GM23338 (cell line): ENCODE measurements at regions not wholly inside any gene's neighbourhood (a gene's known extent, or its start where the extent isn't known, plus 50 kb on each side); places are given as distances from the start of the nearest gene placed in this dataset.

Source experiments
- ATAC-seq: fragments of 200-7000 bp; cut with Tn5 transposase; 3 replicates; pipeline ENCODE4 v1.9.1; 2020
- DNase-seq: peaks from one replicate; pipeline ENCODE4 v3.0.0-alpha.2; 2015; ENCODE audit warnings: low spot score
- H2AFZ ChIP-seq: fragments of 200-600 bp; sonication (generic); 2 replicates; pipeline ENCODE4 v1.8.0; 2016; ENCODE audit warnings: antibody characterized with exemption, mild to moderate bottlenecking, moderate library complexity
- H3F3A ChIP-seq: fragments of 200-600 bp; sonication (generic); replicated peaks from 2 replicates; pipeline ENCODE4 v1.8.0; 2017; ENCODE audit warnings: antibody characterized with exemption, mixed run types, low read depth
- H3K27ac ChIP-seq: fragments of 200-600 bp; sonication (generic); 2 replicates; pipeline ENCODE4 v1.6.1; 2016; ENCODE audit warnings: low read depth
- H3K27me3 ChIP-seq: fragments of 200-600 bp; sonication (generic); 2 replicates; pipeline ENCODE4 v1.8.0; 2016; ENCODE audit warnings: mild to moderate bottlenecking, mixed run types, moderate library complexity; ENCODE audit not compliant: insufficient read depth
- H3K36me3 ChIP-seq: fragments of 200-600 bp; sonication (generic); 2 replicates; pipeline ENCODE4 v1.8.0; 2016; ENCODE audit warnings: mild to moderate bottlenecking; ENCODE audit not compliant: insufficient read depth
- H3K4me1 ChIP-seq: fragments of 200-600 bp; sonication (generic); 2 replicates; pipeline ENCODE4 v1.8.0; 2016; ENCODE audit warnings: mild to moderate bottlenecking, moderate library complexity; ENCODE audit not compliant: insufficient read depth
- H3K4me2 ChIP-seq: fragments of 200-600 bp; sonication (generic); 2 replicates; pipeline ENCODE4 v1.7.1; 2017; ENCODE audit warnings: mixed run types
- H3K4me3 ChIP-seq: fragments of 200-600 bp; sonication (generic); 2 replicates; pipeline ENCODE4 v1.6.1; 2016; ENCODE audit warnings: mixed run types
- H3K79me2 ChIP-seq: fragments of 200-600 bp; sonication (generic); replicated peaks from 2 replicates; pipeline ENCODE4 v1.8.0; 2017; ENCODE audit warnings: mild to moderate bottlenecking; ENCODE audit not compliant: insufficient read depth
- H3K9me2 ChIP-seq: fragments of 200-600 bp; sonication (generic); 2 replicates; pipeline ENCODE4 v1.8.0; 2017; ENCODE audit not compliant: insufficient read depth
- H4K20me1 ChIP-seq: fragments of 200-600 bp; sonication (generic); replicated peaks from 2 replicates; pipeline ENCODE4 v1.8.0; 2017; ENCODE audit warnings: mild to moderate bottlenecking; ENCODE audit not compliant: insufficient read depth
- H3K27ac Mint-ChIP-seq: 2 replicates; pipeline ENCODE4 v1.8.0; 2020; ENCODE audit warnings: inconsistent platforms, mild to moderate bottlenecking, moderate library complexity, mixed read lengths
- H3K27me3 Mint-ChIP-seq: 3 replicates; pipeline ENCODE4 v1.8.0; 2022; ENCODE audit warnings: low read depth, mild to moderate bottlenecking, moderate library complexity, mixed read lengths, inconsistent platforms; ENCODE audit not compliant: insufficient read depth, poor library complexity
- H3K36me3 Mint-ChIP-seq: 3 replicates; pipeline ENCODE4 v1.8.0; 2021; ENCODE audit warnings: low read depth, mild to moderate bottlenecking, inconsistent platforms, moderate library complexity, mixed read lengths
- H3K4me1 Mint-ChIP-seq: 3 replicates; pipeline ENCODE4 v1.8.0; 2020; ENCODE audit warnings: mild to moderate bottlenecking, inconsistent platforms, mixed read lengths
- H3K4me3 Mint-ChIP-seq: 3 replicates; pipeline ENCODE4 v1.8.0; 2021; ENCODE audit warnings: moderate library complexity, mild to moderate bottlenecking, inconsistent platforms, mixed read lengths
- H3K9me3 Mint-ChIP-seq: 3 replicates; pipeline ENCODE4 v1.8.0; 2020; ENCODE audit warnings: moderate library complexity, mild to moderate bottlenecking, inconsistent platforms, mixed read lengths
- CREB1 ChIP-seq: fragments of 250-450 bp; sonication (Bioruptor Pico); IDR thresholded peaks from 2 replicates; pipeline ENCODE4 v1.5.0; 2020; ENCODE audit warnings: low read depth, mild to moderate bottlenecking, moderate library complexity
- CTCF ChIP-seq, 2 experiments: fragments of 200-600 bp in 1 of 2; sonication (generic) in 1 of 2; conservative IDR thresholded peaks; 2 replicates each; pipeline versions ENCODE4 v1.5.1 to v1.6.1; 2016 to 2017; ENCODE audit warnings: antibody characterized with exemption in 2 of 2, low read depth in 2 of 2, mild to moderate bottlenecking in 2 of 2, moderate library complexity in 1 of 2
- ETS1 ChIP-seq: IDR thresholded peaks from 2 replicates; pipeline ENCODE4 v1.6.1; 2016; ENCODE audit warnings: antibody characterized with exemption
- EZH2 ChIP-seq: fragments of 200-600 bp; sonication (generic); IDR thresholded peaks from one replicate; pipeline ENCODE4 v1.8.0; 2017; ENCODE audit warnings: antibody characterized with exemption, mild to moderate bottlenecking, low read depth; ENCODE audit not compliant: unreplicated experiment
- EZH2phosphoT487 ChIP-seq: fragments of 200-600 bp; sonication (generic); IDR thresholded peaks from one replicate; pipeline ENCODE4 v1.8.1; 2018; ENCODE audit warnings: antibody characterized with exemption; ENCODE audit not compliant: unreplicated experiment
- JUNB ChIP-seq: IDR thresholded peaks from one replicate; pipeline ENCODE4 v1.6.1; 2016; ENCODE audit warnings: antibody characterized with exemption; ENCODE audit not compliant: unreplicated experiment
- NANOG ChIP-seq: IDR thresholded peaks from 2 replicates; pipeline ENCODE4 v1.6.1; 2016; ENCODE audit warnings: antibody characterized with exemption, borderline replicate concordance
- POLR2AphosphoS5 ChIP-seq: IDR thresholded peaks from 2 replicates; pipeline ENCODE4 v1.6.1; 2016; ENCODE audit warnings: antibody characterized with exemption, low read depth
- REST ChIP-seq: IDR thresholded peaks from one replicate; pipeline ENCODE4 v1.6.1; 2018; ENCODE audit warnings: antibody characterized with exemption; ENCODE audit not compliant: unreplicated experiment
- STAT1 ChIP-seq: IDR thresholded peaks from one replicate; pipeline ENCODE4 v1.6.1; 2016; ENCODE audit warnings: antibody characterized with exemption; ENCODE audit not compliant: unreplicated experiment
- ZNF114 ChIP-seq: fragments of 250-450 bp; sonication (Bioruptor Pico); IDR thresholded peaks from 2 replicates; pipeline ENCODE4 v1.5.0; 2020; ENCODE audit warnings: mild to moderate bottlenecking, moderate library complexity
- ZNF331 ChIP-seq: fragments of 250-450 bp; sonication (Bioruptor Pico); IDR thresholded peaks from 2 replicates; pipeline ENCODE4 v1.5.0; 2020; ENCODE audit warnings: low read depth, mild to moderate bottlenecking, moderate library complexity
- TF ChIP-seq, protein P1 (sequence below): fragments of 250-450 bp; sonication (Bioruptor Pico); IDR thresholded peaks from 2 replicates; pipeline ENCODE4 v1.5.0; 2020; ENCODE audit warnings: mild to moderate bottlenecking, moderate library complexity

DNA sequence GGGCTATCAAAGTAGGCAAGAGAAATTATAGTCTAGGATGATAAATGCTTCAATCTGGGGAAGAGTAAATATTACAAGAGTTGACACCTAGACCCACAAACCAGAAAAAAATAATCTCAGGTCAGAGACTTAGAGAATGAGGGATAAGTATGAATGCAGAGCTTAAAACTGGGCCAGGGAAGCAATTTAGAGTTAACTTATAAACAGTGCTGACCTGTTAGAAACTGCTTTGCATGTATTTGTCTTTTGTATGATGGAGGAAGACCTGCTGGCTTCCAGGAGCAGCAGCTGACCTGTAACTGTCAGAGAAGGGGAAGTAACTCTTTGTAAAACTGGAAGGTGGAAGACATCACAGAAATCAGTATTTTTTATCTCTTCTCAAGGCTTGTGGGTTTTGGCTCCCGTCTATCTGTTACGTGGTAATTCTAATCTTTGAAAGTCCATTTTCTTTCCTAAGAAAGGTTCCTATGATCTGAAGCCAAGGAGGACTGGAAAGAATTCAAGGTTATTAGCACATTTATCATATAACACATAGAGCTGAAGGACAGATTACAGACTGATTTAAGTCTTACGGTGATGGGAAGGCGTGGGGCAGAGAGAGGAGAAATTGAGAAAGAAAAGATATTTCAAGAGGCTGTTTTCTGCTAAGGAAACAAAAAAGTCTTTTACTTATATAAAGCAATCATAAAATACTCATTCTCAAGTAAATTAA is 114.7 kb upstream of the ADAMTS19 start:
- Histone ChIP-seq H4K20me1 (no peaks in the 10 kb centered on the region), H3K27ac (no peak overlapping the region), H3K27me3 (no peaks in the 10 kb centered on the region), H2AFZ (no peak overlapping the region), H3F3A (no peaks in the 10 kb centered on the region), H3K36me3 (no peaks in the 10 kb centered on the region), H3K4me3 (no peak overlapping the region), H3K79me2 (no peaks in the 10 kb centered on the region), H3K4me2 (no peak overlapping the region), H3K9me2 (no peaks in the 10 kb centered on the region), H3K4me1 (no peaks in the 10 kb centered on the region)
- peaks cover 2% of the 10 kb centered on the region for H3K27me3 Mint-ChIP-seq
- H3K27ac Mint-ChIP-seq = no peak overlapping the region
- no peak for DNase-seq
- peaks cover 3% of the 10 kb centered on the region; the same call in 2 of the 3 replicates for H3K9me3 Mint-ChIP-seq
- ATAC-seq = no peak
- no peaks in the 10 kb centered on the region for H3K36me3 Mint-ChIP-seq
- H3K4me1 Mint-ChIP-seq = no peaks in the 10 kb centered on the region
- no peak for TF ChIP-seq ZNF331 (CRISPR knock-in tag)
- no peak for TF ChIP-seq EZH2phosphoT487
- TF ChIP-seq JUNB = no peak
- no peak for TF ChIP-seq CTCF (conservative IDR thresholded peaks at IDR 0.05; ENCODE audit: low read depth in 2 of 2)
- no peak for TF ChIP-seq STAT1
- TF ChIP-seq NANOG = no peak
- no peak for TF ChIP-seq REST
- no peak for TF ChIP-seq ETS1
- no peak for TF ChIP-seq ZNF114 (CRISPR knock-in tag)
- no peak for TF ChIP-seq CREB1
- TF ChIP-seq EZH2 = no peak
- TF ChIP-seq, protein P1, sequence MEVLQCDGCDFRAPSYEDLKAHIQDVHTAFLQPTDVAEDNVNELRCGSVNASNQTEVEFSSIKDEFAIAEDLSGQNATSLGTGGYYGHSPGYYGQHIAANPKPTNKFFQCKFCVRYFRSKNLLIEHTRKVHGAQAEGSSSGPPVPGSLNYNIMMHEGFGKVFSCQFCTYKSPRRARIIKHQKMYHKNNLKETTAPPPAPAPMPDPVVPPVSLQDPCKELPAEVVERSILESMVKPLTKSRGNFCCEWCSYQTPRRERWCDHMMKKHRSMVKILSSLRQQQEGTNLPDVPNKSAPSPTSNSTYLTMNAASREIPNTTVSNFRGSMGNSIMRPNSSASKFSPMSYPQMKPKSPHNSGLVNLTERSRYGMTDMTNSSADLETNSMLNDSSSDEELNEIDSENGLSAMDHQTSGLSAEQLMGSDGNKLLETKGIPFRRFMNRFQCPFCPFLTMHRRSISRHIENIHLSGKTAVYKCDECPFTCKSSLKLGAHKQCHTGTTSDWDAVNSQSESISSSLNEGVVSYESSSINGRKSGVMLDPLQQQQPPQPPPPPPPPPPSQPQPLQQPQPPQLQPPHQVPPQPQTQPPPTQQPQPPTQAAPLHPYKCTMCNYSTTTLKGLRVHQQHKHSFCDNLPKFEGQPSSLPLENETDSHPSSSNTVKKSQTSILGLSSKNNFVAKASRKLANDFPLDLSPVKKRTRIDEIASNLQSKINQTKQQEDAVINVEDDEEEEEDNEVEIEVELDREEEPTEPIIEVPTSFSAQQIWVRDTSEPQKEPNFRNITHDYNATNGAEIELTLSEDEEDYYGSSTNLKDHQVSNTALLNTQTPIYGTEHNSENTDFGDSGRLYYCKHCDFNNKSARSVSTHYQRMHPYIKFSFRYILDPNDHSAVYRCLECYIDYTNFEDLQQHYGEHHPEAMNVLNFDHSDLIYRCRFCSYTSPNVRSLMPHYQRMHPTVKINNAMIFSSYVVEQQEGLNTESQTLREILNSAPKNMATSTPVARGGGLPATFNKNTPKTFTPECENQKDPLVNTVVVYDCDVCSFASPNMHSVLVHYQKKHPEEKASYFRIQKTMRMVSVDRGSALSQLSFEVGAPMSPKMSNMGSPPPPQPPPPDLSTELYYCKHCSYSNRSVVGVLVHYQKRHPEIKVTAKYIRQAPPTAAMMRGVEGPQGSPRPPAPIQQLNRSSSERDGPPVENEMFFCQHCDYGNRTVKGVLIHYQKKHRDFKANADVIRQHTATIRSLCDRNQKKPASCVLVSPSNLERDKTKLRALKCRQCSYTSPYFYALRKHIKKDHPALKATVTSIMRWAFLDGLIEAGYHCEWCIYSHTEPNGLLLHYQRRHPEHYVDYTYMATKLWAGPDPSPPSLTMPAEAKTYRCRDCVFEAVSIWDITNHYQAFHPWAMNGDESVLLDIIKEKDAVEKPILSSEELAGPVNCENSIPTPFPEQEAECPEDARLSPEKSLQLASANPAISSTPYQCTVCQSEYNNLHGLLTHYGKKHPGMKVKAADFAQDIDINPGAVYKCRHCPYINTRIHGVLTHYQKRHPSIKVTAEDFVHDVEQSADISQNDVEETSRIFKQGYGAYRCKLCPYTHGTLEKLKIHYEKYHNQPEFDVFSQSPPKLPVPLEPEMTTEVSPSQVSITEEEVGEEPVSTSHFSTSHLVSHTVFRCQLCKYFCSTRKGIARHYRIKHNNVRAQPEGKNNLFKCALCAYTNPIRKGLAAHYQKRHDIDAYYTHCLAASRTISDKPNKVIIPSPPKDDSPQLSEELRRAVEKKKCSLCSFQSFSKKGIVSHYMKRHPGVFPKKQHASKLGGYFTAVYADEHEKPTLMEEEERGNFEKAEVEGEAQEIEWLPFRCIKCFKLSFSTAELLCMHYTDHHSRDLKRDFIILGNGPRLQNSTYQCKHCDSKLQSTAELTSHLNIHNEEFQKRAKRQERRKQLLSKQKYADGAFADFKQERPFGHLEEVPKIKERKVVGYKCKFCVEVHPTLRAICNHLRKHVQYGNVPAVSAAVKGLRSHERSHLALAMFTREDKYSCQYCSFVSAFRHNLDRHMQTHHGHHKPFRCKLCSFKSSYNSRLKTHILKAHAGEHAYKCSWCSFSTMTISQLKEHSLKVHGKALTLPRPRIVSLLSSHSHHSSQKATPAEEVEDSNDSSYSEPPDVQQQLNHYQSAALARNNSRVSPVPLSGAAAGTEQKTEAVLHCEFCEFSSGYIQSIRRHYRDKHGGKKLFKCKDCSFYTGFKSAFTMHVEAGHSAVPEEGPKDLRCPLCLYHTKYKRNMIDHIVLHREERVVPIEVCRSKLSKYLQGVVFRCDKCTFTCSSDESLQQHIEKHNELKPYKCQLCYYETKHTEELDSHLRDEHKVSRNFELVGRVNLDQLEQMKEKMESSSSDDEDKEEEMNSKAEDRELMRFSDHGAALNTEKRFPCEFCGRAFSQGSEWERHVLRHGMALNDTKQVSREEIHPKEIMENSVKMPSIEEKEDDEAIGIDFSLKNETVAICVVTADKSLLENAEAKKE (CRISPR knock-in tag) = no peak
- TF ChIP-seq POLR2AphosphoS5 = no peak
- no peak overlapping the region for H3K4me3 Mint-ChIP-seq
